Loucy (cell line): ENCODE measurements at regions not wholly inside any gene's neighbourhood (a gene's known extent, or its start where the extent isn't known, plus 50 kb on each side); places are given as distances from the start of the nearest gene placed in this dataset.

Experiments used
- H2AFZ ChIP-seq: fragments of 200-600 bp; sonication (generic); 2 replicates; pipeline ENCODE4 v1.6.0; 2016; ENCODE audit warnings: antibody characterized with exemption, mild to moderate bottlenecking, low read length, moderate library complexity
- H3F3A ChIP-seq: fragments of 200-600 bp; 2 replicates; pipeline ENCODE4 v1.6.0; 2016; ENCODE audit warnings: antibody characterized with exemption, low read depth, mild to moderate bottlenecking
- H3K27me3 ChIP-seq: fragments of 200-600 bp; sonication (generic); 2 replicates; pipeline ENCODE4 v1.6.1; 2014; ENCODE audit warnings: low read length, mild to moderate bottlenecking; ENCODE audit not compliant: insufficient read depth, poor library complexity, severe bottlenecking
- H3K36me3 ChIP-seq: fragments of 200-600 bp; sonication (generic); 2 replicates; pipeline ENCODE4 v1.6.1; 2016; ENCODE audit warnings: low read length; ENCODE audit not compliant: insufficient read depth
- H3K4me1 ChIP-seq: fragments of 200-600 bp; sonication (generic); 2 replicates; pipeline ENCODE4 v1.5.1; 2014; ENCODE audit warnings: low read length, mild to moderate bottlenecking; ENCODE audit not compliant: insufficient read depth, poor library complexity, severe bottlenecking
- H3K4me2 ChIP-seq: fragments of 200-600 bp; sonication (generic); 2 replicates; pipeline ENCODE4 v1.6.0; 2014; ENCODE audit warnings: antibody characterized with exemption, low read length, low read depth, mild to moderate bottlenecking; ENCODE audit not compliant: poor library complexity, severe bottlenecking
- H3K4me3 ChIP-seq: fragments of 200-600 bp; sonication (generic); 2 replicates; pipeline ENCODE4 v1.5.1; 2014; ENCODE audit warnings: low read length, mild to moderate bottlenecking, mixed read lengths; ENCODE audit not compliant: poor library complexity, severe bottlenecking
- H3K79me2 ChIP-seq: fragments of 200-600 bp; sonication (generic); 2 replicates; pipeline ENCODE4 v1.6.1; 2014; ENCODE audit warnings: low read length; ENCODE audit not compliant: insufficient read depth
- H3K9ac ChIP-seq: fragments of 200-600 bp; sonication (generic); 2 replicates; pipeline ENCODE4 v1.6.0; 2014; ENCODE audit warnings: mild to moderate bottlenecking, low read depth, low read length, moderate library complexity; ENCODE audit not compliant: poor library complexity, severe bottlenecking
- H3K9me2 ChIP-seq: fragments of 200-600 bp; sonication (generic); replicated peaks from 2 replicates; pipeline ENCODE4 v1.6.1; 2016; ENCODE audit warnings: low read depth, low read length, mixed read lengths
- H3K9me3 ChIP-seq: fragments of 200-600 bp; sonication (generic); 2 replicates; pipeline ENCODE4 v1.6.1; 2014; ENCODE audit warnings: mild to moderate bottlenecking, antibody characterized with exemption, low read length, low read depth; ENCODE audit not compliant: insufficient read depth
- H4K20me1 ChIP-seq: fragments of 200-600 bp; sonication (generic); 2 replicates; pipeline ENCODE4 v1.6.0; 2014; ENCODE audit warnings: antibody characterized with exemption, low read length, mild to moderate bottlenecking; ENCODE audit not compliant: insufficient read depth, poor library complexity, severe bottlenecking
- CTCF ChIP-seq: fragments of 200-600 bp; sonication (generic); conservative IDR thresholded peaks from 2 replicates; pipeline ENCODE4 v1.5.1; 2014; ENCODE audit warnings: mild to moderate bottlenecking, antibody characterized with exemption, low read length
- EZH2phosphoT487 ChIP-seq: fragments of 200-600 bp; IDR thresholded peaks from 2 replicates; pipeline ENCODE4 v1.6.1; 2018; ENCODE audit warnings: antibody characterized with exemption, mild to moderate bottlenecking, moderate library complexity, borderline replicate concordance

DNA sequence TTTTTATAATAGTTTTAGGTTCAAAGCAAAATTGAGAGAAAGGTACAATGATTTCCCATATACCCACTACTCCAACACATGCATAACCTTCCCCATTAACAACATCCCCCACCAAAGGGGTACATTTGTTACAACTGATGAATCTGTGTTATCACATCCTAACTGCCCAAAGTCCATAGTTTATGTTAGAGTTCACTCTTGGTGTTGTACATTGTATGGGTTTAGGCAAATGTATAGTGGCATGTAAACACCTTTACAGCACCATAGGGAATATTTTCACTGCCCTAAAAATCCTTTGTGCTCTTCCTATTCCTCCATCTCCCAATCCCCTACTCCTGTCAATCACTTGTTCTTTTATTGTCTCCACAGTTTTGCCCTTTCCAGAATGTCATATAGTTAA lies 471.6 kb downstream of the CPS1 start:
- no peak overlapping the region for H3K4me3 ChIP-seq
- TF ChIP-seq EZH2phosphoT487 (no peak), CTCF (no peak)
- H3F3A ChIP-seq, result no peaks in the 10 kb centered on the region
- H2AFZ ChIP-seq, result no peak overlapping the region
- H3K36me3 ChIP-seq, result no peaks in the 10 kb centered on the region
- no peak overlapping the region for H3K4me2 ChIP-seq
- H3K9me2 ChIP-seq, result no peaks in the 10 kb centered on the region
- no peak overlapping the region for H3K9ac ChIP-seq
- H3K4me1 ChIP-seq, result no peaks in the 10 kb centered on the region
- no peaks in the 10 kb centered on the region for H4K20me1 ChIP-seq
- H3K9me3 ChIP-seq, result peaks cover 3% of the 10 kb centered on the region; the same call in 1 of the 2 replicates
- no peaks in the 10 kb centered on the region for H3K27me3 ChIP-seq
- no peaks in the 10 kb centered on the region for H3K79me2 ChIP-seq

DNA sequence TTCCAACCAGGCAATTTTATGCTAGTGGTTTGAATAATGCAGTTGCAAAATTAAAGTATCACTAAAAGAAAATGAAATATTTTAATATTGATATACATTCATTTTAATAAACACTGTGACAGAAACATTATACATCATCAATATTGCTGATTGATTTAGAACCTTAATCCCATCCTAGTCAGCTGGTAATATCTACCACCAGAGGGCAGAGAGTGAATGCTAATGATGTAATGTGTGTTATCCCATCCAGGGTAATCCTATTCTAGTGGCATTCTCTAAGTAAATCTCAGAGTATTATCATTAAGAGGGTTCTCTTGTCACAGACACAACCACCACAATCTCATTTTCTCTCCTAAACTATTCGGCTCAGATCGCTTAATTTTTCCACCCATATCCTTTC lies 477.4 kb downstream of the CPS1 start:
- Histone ChIP-seq H3K79me2 (no peaks in the 10 kb centered on the region), H3F3A (no peaks in the 10 kb centered on the region), H3K9ac (no peak overlapping the region), H3K9me3 (no peaks in the 10 kb centered on the region), H3K9me2 (no peaks in the 10 kb centered on the region), H3K4me1 (no peaks in the 10 kb centered on the region), H3K4me3 (no peak overlapping the region), H3K4me2 (no peak overlapping the region), H3K27me3 (no peaks in the 10 kb centered on the region), H4K20me1 (no peaks in the 10 kb centered on the region), H3K36me3 (no peaks in the 10 kb centered on the region), H2AFZ (no peak overlapping the region)
- TF ChIP-seq CTCF, result peak; percentile 40
- no peak for TF ChIP-seq EZH2phosphoT487

- no peaks in the 10 kb centered on the region for H3F3A ChIP-seq
- H3K4me3 ChIP-seq, result no peak overlapping the region
- no peak overlapping the region for H3K4me2 ChIP-seq
- H3K4me1 ChIP-seq, result no peaks in the 10 kb centered on the region
- H2AFZ ChIP-seq, result peak overlapping the region; percentile 50; the same call in 1 of the 2 replicates
- H3K79me2 ChIP-seq, result no peaks in the 10 kb centered on the region
- H3K36me3 ChIP-seq, result no peaks in the 10 kb centered on the region
- no peaks in the 10 kb centered on the region for H3K27me3 ChIP-seq
- no peaks in the 10 kb centered on the region for H4K20me1 ChIP-seq
- H3K9me2 ChIP-seq, result no peaks in the 10 kb centered on the region
- H3K9ac ChIP-seq, result no peak overlapping the region
- peak; percentile 88 for TF ChIP-seq CTCF
- TF ChIP-seq EZH2phosphoT487, result no peak
- H3K9me3 ChIP-seq, result no peaks in the 10 kb centered on the region
Observed at GRCh38 chr2:211035548-211036185, 479.3 kb downstream of the CPS1 start.
